NOMO-1 treated with DMSO at 0.1 percent for 48 hours (cell line): ENCODE measurements at regions not wholly inside any gene's neighbourhood (a gene's known extent, or its start where the extent isn't known, plus 50 kb on each side); places are given as distances from the start of the nearest gene placed in this dataset.
A peak's percentile ranks its signal among the peaks of the same experiment; 100 is the strongest.
"Not testable (repeated sequence)": the region's sequence is repeated elsewhere in the genome, so short reads cannot be mapped to it uniquely, and the experiment has no call there.

Experiments
- DNase-seq: peaks from one replicate; lab custom pipeline; 2025; ENCODE audit not compliant: unreplicated experiment; lab: John Stamatoyannopoulos, UW

DNA sequence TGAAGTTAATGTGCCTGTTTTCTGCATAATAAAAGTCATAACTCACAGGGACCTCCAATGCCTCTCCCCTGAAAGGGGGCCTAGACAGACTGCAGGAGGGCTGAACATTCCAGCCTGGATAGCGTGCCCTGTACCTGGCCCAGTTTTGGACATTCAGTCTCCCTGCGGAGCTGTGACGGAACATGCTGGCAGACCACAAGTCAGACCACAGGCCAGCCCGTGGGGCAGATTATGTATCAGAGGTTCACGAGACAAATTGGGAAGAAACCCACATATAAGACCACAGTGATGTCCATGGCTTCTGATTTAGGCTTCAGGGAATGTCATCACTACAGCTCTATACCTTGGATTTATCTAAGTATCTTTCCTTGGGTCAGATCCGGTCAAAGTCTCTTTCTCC lies 151.5 kb upstream of the POU3F1 start:
- no peak for DNase-seq

- DNase-seq, result no peak
Observed at GRCh38 chr1:38197312-38198061, 150.9 kb upstream of the POU3F1 start.

GRCh38 chr1:38194472-38194871 lies 147.9 kb upstream of the POU3F1 start:
- no peak for DNase-seq

DNA sequence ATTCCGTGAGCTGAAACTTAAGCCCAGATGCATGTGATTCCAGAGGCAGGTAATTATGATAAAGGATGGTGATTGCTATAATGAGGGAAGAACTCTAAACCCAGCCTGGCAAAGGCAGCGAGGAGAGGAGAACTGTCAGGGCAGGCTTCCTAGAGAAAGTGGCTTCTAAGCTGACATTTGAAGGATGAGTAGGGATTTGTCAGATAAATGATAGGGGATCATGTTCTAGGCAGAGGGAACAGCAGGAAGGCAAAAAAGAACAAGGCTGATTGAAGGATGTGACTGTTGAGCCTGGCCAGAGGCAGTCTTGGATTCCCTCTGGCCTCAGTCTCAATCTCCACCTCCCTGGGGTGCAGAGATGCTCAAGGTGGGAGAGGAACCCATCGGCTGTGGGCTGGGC lies 146.4 kb upstream of the POU3F1 start:
- DNase-seq, result no peak

DNA sequence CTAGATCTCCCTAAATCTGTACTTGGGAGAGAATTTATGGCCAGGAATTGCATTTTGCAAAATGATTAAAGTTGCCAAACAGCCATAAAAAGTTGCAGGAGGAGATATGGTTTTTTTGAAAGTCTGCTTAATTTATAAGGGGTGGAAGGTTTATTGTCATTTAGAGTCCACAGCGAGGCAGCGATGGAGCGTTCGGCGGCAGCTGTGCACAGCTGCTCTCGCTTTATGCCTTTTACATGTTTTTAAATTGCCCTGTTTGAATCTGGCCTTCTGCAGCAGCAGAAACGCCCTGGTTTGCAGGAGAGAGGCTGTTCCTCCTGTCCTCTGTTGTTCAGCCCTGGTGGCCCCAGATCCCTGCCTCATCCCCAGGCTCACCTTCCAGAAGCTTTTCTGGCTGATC lies 144.9 kb upstream of the POU3F1 start:
- no peak for DNase-seq

DNA sequence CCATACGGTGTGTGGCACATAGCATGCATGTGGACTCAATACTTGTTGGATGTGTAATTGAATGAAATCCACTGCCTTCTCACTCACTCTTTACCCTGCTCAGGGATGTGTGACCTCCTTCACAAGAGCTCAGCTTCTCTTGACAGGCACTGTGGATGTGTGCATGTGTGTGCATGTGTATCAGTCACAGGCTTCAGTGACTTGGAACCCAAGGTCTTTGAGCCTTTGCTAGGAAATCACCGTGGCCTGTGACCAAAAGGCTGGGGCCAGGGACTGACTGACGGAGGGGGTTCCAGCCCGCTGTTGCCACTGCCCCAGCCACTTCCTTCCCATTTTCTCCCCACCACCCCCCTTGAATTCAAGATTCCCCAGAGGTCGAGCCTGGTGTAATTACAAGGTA lies 144.4 kb upstream of the POU3F1 start:
- peak; percentile 26 for DNase-seq

DNA sequence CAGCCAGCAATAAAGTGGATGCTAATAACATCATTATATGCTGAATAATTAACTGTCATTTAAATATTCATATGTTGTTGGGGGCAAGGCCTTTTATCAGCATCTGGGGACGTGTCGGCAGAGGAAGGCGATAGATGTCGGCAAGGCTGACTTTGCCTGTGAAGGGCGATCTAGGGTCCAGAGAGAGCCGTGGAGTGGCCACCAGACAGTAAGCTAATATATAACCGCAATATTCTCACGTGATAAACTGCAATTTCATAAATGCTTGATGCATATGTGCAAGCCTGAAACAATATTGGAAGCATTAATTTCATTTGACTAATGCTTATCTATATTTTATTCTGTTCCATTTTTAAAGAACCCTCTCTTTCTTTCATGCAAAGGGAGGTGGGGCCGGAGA lies 141.0 kb upstream of the POU3F1 start:
- DNase-seq, result no peak

GRCh38 chr1:38186566-38186965 lies 140.0 kb upstream of the POU3F1 start:
- DNase-seq, result no peak

DNA sequence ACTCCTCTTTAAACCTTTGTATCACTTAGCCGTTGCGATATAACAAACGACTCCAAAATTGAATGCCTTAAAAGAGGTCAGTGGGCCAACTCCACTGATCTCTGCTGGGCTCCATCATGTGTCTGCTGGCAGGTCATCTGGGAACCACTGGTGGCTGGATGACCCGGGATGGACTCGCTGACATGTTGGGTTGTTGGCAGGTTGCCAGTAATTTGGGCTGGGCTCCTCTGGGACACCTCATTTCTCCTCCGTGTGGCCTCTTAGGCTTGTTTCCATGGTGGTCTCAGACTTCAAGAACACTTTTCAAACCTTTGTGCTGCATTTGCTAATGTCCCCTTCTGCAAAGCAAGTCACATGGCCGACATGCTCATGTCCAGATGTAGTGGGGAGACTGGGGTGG lies 139.3 kb upstream of the POU3F1 start:
- DNase-seq, result no peak

- no peak for DNase-seq
Observed at GRCh38 chr1:38183747-38184146, 137.2 kb upstream of the POU3F1 start.

- DNase-seq, result no peak
Observed at GRCh38 chr1:38183096-38183495, 136.5 kb upstream of the POU3F1 start.

- DNase-seq, result not testable (repeated sequence)
Observed at GRCh38 chr1:38180388-38180787, 133.8 kb upstream of the POU3F1 start.

DNA sequence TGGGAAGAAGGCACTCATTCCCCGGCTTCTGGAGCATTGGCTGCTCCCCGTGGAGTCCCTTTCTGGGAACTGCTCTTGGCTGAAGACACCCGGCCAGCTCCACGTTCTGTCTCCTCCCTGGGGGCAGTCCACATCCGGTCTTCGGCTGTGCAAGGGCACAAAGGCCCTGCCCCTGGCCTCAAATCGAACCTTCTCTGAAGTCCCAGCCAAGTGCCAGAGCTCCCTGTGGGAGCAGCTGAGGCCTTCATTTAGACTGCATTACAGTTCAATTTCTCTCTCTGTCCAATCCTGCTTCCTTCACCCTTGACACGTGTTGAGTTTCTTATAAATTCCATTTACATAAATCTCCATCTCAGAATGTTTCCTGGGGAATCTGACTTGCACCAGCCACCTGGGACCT lies 132.9 kb upstream of the POU3F1 start:
- no peak for DNase-seq

DNA sequence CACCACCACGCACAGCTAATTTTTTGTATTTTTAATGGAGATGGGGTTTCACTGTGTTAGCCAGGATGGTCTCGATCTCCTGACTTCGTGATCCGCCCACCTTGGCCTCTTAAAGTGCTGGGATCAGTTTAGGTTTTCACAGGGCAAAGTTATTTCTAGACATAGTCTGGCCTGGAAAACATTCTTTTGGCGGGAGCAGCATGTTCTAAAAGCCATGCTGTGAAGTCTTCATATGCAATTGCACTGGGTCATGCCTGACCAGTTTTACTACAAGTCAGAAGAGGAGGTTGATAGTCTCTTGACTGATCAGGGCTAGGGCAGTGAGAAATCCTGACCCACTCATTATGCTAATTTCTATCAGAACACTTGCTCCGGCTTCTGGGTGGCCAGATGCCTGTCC lies 131.6 kb upstream of the POU3F1 start:
- DNase-seq, result no peak

GRCh38 chr1:38175121-38175520 lies 128.5 kb upstream of the POU3F1 start:
- no peak for DNase-seq

GRCh38 chr1:38173848-38174247 lies 127.3 kb upstream of the POU3F1 start:
- peak; percentile 90 for DNase-seq

GRCh38 chr1:38173157-38173831 lies 126.7 kb upstream of the POU3F1 start:
- DNase-seq, result peak; percentile 69

- DNase-seq, result no peak
Observed at GRCh38 chr1:38169121-38169520, 122.5 kb upstream of the POU3F1 start.

GRCh38 chr1:38168365-38168764 lies 121.8 kb upstream of the POU3F1 start:
- DNase-seq, result no peak

GRCh38 chr1:38166461-38166860 lies 119.9 kb upstream of the POU3F1 start:
- DNase-seq, result no peak

- no peak for DNase-seq
Observed at GRCh38 chr1:38153778-38154470, 107.3 kb upstream of the POU3F1 start.
